ENCODE measurements at regions not wholly inside any gene's neighbourhood (a gene's known extent, or its start where the extent isn't known, plus 50 kb on each side); places are given as distances from the start of the nearest gene placed in this dataset.

GRCh38 chr5:111675201-111675934 is 81.6 kb downstream of the NREP start:
- peaks cover 0 to 9% (median 4%) of the 10 kb centered on the region in 4 donors for H3K4me1 ChIP-seq (ENCODE audit: control insufficient read depth in 4 of 4, insufficient read depth in 4 of 4, low read length in 3 of 4)
- H3K27me3 ChIP-seq (ENCODE audit: control insufficient read depth in 4 of 4, insufficient read depth in 4 of 4, low read length in 3 of 4) = no peaks in the 10 kb centered on the region
- H3K4me3 ChIP-seq (ENCODE audit: low read depth in 1 of 3, low read length in 3 of 3) = no peak overlapping the region
- WGBS = 94% methylated on average over 2 of the region's 2 CpGs
- H3K9me3 ChIP-seq (ENCODE audit: control insufficient read depth in 4 of 4, low read length in 3 of 4) = no peaks in the 10 kb centered on the region
- H3K9ac ChIP-seq (ENCODE audit: low read depth in 1 of 2, low read length in 2 of 2) = no peak overlapping the region
- no peaks in the 10 kb centered on the region for H3K36me3 ChIP-seq (ENCODE audit: control insufficient read depth in 4 of 4, insufficient read depth in 3 of 4, low read depth in 1 of 4, low read length in 3 of 4)
- no peak for DNase-seq (ENCODE audit: low spot score)
- no peak overlapping the region for H3K27ac ChIP-seq (ENCODE audit: low read depth in 1 of 2, low read length in 2 of 2)
- TF ChIP-seq YY1 (IDR thresholded peaks at IDR 0.05) (no peak), FOXA1 (IDR thresholded peaks at IDR 0.05) (no peak), HNF4A (conservative IDR thresholded peaks at IDR 0.05) (no peak), JUND (IDR thresholded peaks at IDR 0.05) (no peak)
- TF ChIP-seq, protein P1, sequence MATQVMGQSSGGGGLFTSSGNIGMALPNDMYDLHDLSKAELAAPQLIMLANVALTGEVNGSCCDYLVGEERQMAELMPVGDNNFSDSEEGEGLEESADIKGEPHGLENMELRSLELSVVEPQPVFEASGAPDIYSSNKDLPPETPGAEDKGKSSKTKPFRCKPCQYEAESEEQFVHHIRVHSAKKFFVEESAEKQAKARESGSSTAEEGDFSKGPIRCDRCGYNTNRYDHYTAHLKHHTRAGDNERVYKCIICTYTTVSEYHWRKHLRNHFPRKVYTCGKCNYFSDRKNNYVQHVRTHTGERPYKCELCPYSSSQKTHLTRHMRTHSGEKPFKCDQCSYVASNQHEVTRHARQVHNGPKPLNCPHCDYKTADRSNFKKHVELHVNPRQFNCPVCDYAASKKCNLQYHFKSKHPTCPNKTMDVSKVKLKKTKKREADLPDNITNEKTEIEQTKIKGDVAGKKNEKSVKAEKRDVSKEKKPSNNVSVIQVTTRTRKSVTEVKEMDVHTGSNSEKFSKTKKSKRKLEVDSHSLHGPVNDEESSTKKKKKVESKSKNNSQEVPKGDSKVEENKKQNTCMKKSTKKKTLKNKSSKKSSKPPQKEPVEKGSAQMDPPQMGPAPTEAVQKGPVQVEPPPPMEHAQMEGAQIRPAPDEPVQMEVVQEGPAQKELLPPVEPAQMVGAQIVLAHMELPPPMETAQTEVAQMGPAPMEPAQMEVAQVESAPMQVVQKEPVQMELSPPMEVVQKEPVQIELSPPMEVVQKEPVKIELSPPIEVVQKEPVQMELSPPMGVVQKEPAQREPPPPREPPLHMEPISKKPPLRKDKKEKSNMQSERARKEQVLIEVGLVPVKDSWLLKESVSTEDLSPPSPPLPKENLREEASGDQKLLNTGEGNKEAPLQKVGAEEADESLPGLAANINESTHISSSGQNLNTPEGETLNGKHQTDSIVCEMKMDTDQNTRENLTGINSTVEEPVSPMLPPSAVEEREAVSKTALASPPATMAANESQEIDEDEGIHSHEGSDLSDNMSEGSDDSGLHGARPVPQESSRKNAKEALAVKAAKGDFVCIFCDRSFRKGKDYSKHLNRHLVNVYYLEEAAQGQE (IDR thresholded peaks at IDR 0.05) = no peak
- TF ChIP-seq, protein P2, sequence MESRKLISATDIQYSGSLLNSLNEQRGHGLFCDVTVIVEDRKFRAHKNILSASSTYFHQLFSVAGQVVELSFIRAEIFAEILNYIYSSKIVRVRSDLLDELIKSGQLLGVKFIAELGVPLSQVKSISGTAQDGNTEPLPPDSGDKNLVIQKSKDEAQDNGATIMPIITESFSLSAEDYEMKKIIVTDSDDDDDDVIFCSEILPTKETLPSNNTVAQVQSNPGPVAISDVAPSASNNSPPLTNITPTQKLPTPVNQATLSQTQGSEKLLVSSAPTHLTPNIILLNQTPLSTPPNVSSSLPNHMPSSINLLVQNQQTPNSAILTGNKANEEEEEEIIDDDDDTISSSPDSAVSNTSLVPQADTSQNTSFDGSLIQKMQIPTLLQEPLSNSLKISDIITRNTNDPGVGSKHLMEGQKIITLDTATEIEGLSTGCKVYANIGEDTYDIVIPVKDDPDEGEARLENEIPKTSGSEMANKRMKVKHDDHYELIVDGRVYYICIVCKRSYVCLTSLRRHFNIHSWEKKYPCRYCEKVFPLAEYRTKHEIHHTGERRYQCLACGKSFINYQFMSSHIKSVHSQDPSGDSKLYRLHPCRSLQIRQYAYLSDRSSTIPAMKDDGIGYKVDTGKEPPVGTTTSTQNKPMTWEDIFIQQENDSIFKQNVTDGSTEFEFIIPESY (IDR thresholded peaks at IDR 0.05) = no peak
- TF ChIP-seq, protein P3, sequence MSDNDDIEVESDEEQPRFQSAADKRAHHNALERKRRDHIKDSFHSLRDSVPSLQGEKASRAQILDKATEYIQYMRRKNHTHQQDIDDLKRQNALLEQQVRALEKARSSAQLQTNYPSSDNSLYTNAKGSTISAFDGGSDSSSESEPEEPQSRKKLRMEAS (IDR thresholded peaks at IDR 0.05) = no peak

DNA sequence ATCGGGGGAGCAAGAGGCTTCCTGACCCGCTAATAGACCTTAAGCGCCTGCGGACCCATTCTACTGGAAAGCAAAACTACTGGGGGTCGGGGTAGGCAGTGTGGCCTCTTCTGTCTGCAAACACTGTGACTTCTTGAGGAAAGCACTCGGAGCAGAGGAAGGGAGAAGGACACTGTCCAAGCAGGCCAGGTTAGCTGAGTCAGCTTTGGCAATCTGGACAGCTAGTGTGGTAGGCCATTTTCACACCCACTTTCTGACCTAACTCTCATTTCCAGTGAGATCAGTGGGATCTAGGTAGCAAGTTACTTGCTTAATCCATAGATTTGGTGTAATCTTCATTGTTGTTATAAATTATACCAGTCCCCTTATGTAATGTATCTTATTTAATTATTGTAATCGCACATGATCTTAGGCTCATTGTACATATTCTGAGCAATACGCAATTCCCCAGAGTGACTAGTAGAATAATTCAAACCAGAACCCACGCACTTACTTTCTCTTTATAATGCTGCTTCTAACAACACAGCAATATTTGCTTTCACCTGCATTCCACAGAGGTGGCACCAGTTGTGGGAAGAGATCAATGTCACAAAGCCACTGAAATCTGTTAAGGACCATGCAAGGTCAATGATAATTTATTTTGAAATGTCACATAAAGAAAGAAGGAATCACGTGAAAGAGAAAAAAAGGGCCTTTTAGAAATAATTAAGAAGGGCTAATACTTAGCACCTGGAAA is 82.9 kb downstream of the NREP start:
- no peak overlapping the region for H3K9ac ChIP-seq (ENCODE audit: low read depth in 1 of 2, low read length in 2 of 2)
- no peaks in the 10 kb centered on the region for H3K27me3 ChIP-seq (ENCODE audit: control insufficient read depth in 4 of 4, insufficient read depth in 4 of 4, low read length in 3 of 4)
- no peak overlapping the region for H3K27ac ChIP-seq (ENCODE audit: low read depth in 1 of 2, low read length in 2 of 2)
- no peak for DNase-seq (ENCODE audit: low spot score)
- TF ChIP-seq FOXA1 (IDR thresholded peaks at IDR 0.05) (no peak), RAD21 (IDR thresholded peaks at IDR 0.05) (no peak), HNF4G (IDR thresholded peaks at IDR 0.05) (no peak), EGR1 (IDR thresholded peaks at IDR 0.05; ENCODE audit: low read depth in 2 of 2) (no peak), YY1 (IDR thresholded peaks at IDR 0.05) (no peak), RXRA (IDR thresholded peaks at IDR 0.05) (peak; percentile 10 to 24), HNF4A (conservative IDR thresholded peaks at IDR 0.05) (peak in 1 of 2 donors; percentile 11), TAF1 (conservative IDR thresholded peaks at IDR 0.05) (no peak), JUND (IDR thresholded peaks at IDR 0.05) (no peak), NR2F2 (IDR thresholded peaks at IDR 0.05) (no peak), FOXA2 (IDR thresholded peaks at IDR 0.05) (no peak)
- TF ChIP-seq, protein P3 (IDR thresholded peaks at IDR 0.05) = no peak
- TF ChIP-seq, protein P2 (IDR thresholded peaks at IDR 0.05) = no peak
- 77% methylated on average over 10 of the region's 10 CpGs for WGBS
- no peak overlapping the region for H3K4me3 ChIP-seq (ENCODE audit: low read depth in 1 of 3, low read length in 3 of 3)
- no peaks in the 10 kb centered on the region for H3K9me3 ChIP-seq (ENCODE audit: control insufficient read depth in 4 of 4, low read length in 3 of 4)
- no peaks in the 10 kb centered on the region for H3K36me3 ChIP-seq (ENCODE audit: control insufficient read depth in 4 of 4, insufficient read depth in 3 of 4, low read depth in 1 of 4, low read length in 3 of 4)
- peaks cover 0 to 6% (median 3%) of the 10 kb centered on the region in 4 donors for H3K4me1 ChIP-seq (ENCODE audit: control insufficient read depth in 4 of 4, insufficient read depth in 4 of 4, low read length in 3 of 4)

Data from liver (tissue), 7 donors.